Left colon (tissue), 2 donors: ENCODE measurements at regions not wholly inside any gene's neighbourhood (a gene's known extent, or its start where the extent isn't known, plus 50 kb on each side); places are given as distances from the start of the nearest gene placed in this dataset.

Source experiments
- ATAC-seq: fragments of 200-7000 bp; cut with Tn5 transposase; one replicate; pipeline ENCODE4 v1.9.1; 2020; ENCODE audit warnings: mild to moderate bottlenecking, moderate library complexity
- DNase-seq, 2 donors: peaks; one replicate each; pipeline ENCODE4 v3.0.0-alpha.2; 2020
- intact Hi-C, 2 donors: fragments of 100-400 bp; cut with DNase I in 1 of 2; cut with micrococcal nuclease in 1 of 2; formaldehyde crosslinking; loops; one replicate each; pipeline versions ENCODE4 v1.11.2 to v1.14.0; 2022; cut with DNase I, micrococcal nuclease
- donor health status: DM: no; HTN: no; CAD: no.
- donor health status: DM: yes; HTN: yes; CAD: no.

GRCh38 chr5:4969351-4969750 lies 170.8 kb upstream of the ADAMTS16 start:
- DNase-seq (no peak), ATAC-seq (no peak)
- intact Hi-C loops = no loop called here

GRCh38 chr5:4970171-4970570 lies 170.0 kb upstream of the ADAMTS16 start:
- DNase-seq = no peak
- no peak for ATAC-seq
- intact Hi-C loops = no loop called here

- DNase-seq = no peak
- ATAC-seq = no peak
- intact Hi-C loops = no loop called here
Measured at GRCh38 chr5:4976902-4977301, 163.2 kb upstream of the ADAMTS16 start.

- DNase-seq (no peak), ATAC-seq (no peak)
- intact Hi-C loops = no loop called here
Measured at GRCh38 chr5:4977416-4978110, 162.6 kb upstream of the ADAMTS16 start.

GRCh38 chr5:4980201-4980600 lies 159.9 kb upstream of the ADAMTS16 start:
- ATAC-seq = no peak
- intact Hi-C loops = no loop called here
- DNase-seq = no peak

GRCh38 chr5:4981608-4982007 lies 158.5 kb upstream of the ADAMTS16 start:
- DNase-seq = no peak
- intact Hi-C loops = no loop called here
- no peak for ATAC-seq

- intact Hi-C loops = no loop called here
- DNase-seq = no peak
- ATAC-seq = no peak
Measured at GRCh38 chr5:4983701-4984100, 156.4 kb upstream of the ADAMTS16 start.

- intact Hi-C loops = no loop called here
- ATAC-seq (no peak), DNase-seq (no peak)
Measured at GRCh38 chr5:4984461-4984860, 155.7 kb upstream of the ADAMTS16 start.

- no peak for DNase-seq
- no peak for ATAC-seq
- intact Hi-C loops = no loop called here
Measured at GRCh38 chr5:4987431-4987830, 152.7 kb upstream of the ADAMTS16 start.

- DNase-seq (no peak), ATAC-seq (no peak)
Measured at GRCh38 chr5:4989118-4989517, 151.0 kb upstream of the ADAMTS16 start.

GRCh38 chr5:4990017-4990416 lies 150.1 kb upstream of the ADAMTS16 start:
- no peak for ATAC-seq
- DNase-seq = no peak
- intact Hi-C loops = no loop called here

More at GRCh38 chr5:4989118-4989517, 151.0 kb upstream of the ADAMTS16 start:
- intact Hi-C loops = no loop called here

GRCh38 chr5:4990462-4990861 lies 149.7 kb upstream of the ADAMTS16 start:
- intact Hi-C loops = no loop called here
- DNase-seq (no peak), ATAC-seq (no peak)

- no peak for DNase-seq
Measured at GRCh38 chr5:4991925-4992324, 148.2 kb upstream of the ADAMTS16 start.

GRCh38 chr5:4995014-4995413 lies 145.1 kb upstream of the ADAMTS16 start:
- ATAC-seq (no peak), DNase-seq (no peak)
- intact Hi-C loops = no loop called here

More at GRCh38 chr5:4991925-4992324, 148.2 kb upstream of the ADAMTS16 start:
- intact Hi-C loops = no loop called here
- ATAC-seq = no peak

GRCh38 chr5:5005353-5005752 lies 134.8 kb upstream of the ADAMTS16 start:
- ATAC-seq = no peak
- intact Hi-C loops = no loop called here

GRCh38 chr5:5006548-5006947 lies 133.6 kb upstream of the ADAMTS16 start:
- intact Hi-C loops = no loop called here
- DNase-seq (no peak), ATAC-seq (no peak)

More at GRCh38 chr5:5005353-5005752, 134.8 kb upstream of the ADAMTS16 start:
- no peak for DNase-seq

- ATAC-seq = no peak
- intact Hi-C loops = no loop called here
- no peak for DNase-seq
Measured at GRCh38 chr5:5009240-5009639, 130.9 kb upstream of the ADAMTS16 start.

- ATAC-seq (no peak), DNase-seq (no peak)
- intact Hi-C loops = no loop called here
Measured at GRCh38 chr5:5011151-5011550, 129.0 kb upstream of the ADAMTS16 start.

- DNase-seq (no peak), ATAC-seq (no peak)
- intact Hi-C loops = no loop called here
Measured at GRCh38 chr5:5014586-5015235, 125.4 kb upstream of the ADAMTS16 start.

GRCh38 chr5:5017827-5018577 lies 122.1 kb upstream of the ADAMTS16 start:
- ATAC-seq = no peak
- no peak for DNase-seq
- intact Hi-C loops = no loop called here
